ENCODE measurements at regions not wholly inside any gene's neighbourhood (a gene's known extent, or its start where the extent isn't known, plus 50 kb on each side); places are given as distances from the start of the nearest gene placed in this dataset.
"Not testable (repeated sequence)": the region's sequence is repeated elsewhere in the genome, so short reads cannot be mapped to it uniquely, and the experiment has no call there.

DNA sequence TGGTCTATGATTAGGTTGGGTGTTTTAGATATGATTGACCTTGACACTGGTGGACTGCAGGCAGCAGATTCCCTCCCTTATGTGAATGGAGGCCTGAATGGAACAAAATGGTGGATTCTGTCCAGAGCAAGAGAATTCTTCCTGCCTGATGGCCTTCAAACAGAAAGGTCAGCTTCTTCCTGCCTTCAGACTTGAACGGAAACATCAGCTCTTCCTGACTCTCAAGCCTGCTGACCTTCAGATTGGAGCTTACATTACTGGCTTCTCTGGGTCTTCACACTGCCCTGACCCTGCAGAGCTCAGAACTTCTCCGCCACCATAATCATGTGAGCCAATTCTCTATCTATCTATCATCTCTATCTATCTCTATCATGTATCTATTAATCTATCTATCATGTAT, 111.6 kb downstream of the RAMP3 start:
- POLR2A ChIA-PET: no interaction called here
- TF ChIP-seq, protein P1, sequence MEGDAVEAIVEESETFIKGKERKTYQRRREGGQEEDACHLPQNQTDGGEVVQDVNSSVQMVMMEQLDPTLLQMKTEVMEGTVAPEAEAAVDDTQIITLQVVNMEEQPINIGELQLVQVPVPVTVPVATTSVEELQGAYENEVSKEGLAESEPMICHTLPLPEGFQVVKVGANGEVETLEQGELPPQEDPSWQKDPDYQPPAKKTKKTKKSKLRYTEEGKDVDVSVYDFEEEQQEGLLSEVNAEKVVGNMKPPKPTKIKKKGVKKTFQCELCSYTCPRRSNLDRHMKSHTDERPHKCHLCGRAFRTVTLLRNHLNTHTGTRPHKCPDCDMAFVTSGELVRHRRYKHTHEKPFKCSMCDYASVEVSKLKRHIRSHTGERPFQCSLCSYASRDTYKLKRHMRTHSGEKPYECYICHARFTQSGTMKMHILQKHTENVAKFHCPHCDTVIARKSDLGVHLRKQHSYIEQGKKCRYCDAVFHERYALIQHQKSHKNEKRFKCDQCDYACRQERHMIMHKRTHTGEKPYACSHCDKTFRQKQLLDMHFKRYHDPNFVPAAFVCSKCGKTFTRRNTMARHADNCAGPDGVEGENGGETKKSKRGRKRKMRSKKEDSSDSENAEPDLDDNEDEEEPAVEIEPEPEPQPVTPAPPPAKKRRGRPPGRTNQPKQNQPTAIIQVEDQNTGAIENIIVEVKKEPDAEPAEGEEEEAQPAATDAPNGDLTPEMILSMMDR (IDR thresholded peaks at IDR 0.05; ENCODE audit: control extremely low read depth, extremely low read depth, low read depth, missing control alignments): no peak
- CTCF ChIA-PET: interaction anchor here (1.0 to 2.0 kb wide), 3 partner anchors 9 to 18 kb away, joined by 3 to 14 read pairs (median 3); no protein-coding TSS in a partner anchor
- no peak for DNase-seq (ENCODE audit: extremely low spot score)

DNA sequence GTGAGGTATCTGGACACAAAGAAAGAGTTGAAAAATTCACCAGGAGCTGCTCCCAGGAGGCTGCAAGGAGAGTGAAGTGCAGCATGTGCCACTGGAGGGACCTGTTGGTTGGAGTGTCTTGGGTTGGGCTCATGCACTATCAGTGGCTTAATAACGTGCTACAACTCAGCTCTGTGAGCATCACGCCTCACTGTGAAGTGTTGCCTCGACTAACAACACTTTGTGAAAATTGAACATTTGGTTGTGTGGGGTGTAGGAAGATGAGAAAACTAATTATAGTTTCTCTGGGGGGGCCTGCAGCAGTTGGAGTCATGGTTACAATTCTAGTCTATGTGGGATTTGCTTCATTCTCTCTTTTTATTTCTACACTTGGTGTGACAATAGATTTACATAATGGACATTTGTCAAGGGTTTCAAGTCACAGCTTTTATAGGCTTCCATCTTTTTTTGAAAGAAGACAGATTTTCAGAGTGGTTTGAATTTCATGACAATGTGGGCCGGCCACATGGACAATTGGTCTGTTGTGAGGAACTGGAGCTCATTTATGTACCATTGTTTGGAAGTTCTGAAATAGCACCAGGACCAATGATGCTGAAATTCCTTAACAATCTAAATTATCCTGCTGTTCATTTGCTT, 121.3 kb downstream of the RAMP3 start:
- CTCF ChIA-PET: interaction anchor here (1.1 to 1.3 kb wide), 3 partner anchors 10 to 18 kb away, joined by 3 to 5 read pairs (median 5); no protein-coding TSS in a partner anchor
- no peak for DNase-seq (ENCODE audit: extremely low spot score)
- POLR2A ChIA-PET: no interaction called here
- TF ChIP-seq, protein P1 (IDR thresholded peaks at IDR 0.05; ENCODE audit: control extremely low read depth, extremely low read depth, low read depth, missing control alignments): no peak

DNA sequence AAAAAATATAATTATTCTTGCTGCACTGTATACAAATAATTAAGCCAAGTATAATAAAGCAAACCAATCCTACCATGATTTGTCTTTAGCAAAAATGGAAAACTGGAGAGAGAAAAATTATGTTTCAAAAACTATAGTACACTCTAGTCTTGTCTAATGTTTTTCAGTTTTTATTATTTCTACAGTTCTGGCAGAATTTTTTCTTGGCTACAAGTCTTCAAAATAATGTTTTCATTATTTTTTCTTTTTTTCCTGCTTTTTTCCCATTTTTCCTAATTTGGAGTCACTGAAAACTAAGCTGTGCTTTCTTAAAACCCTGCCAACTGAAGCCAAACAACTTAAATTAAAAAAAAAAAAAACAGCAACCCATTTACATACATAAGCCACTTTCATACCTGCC, 132.0 kb downstream of the RAMP3 start:
- CTCF ChIA-PET; POLR2A ChIA-PET; DNase-seq (ENCODE audit: extremely low spot score): not testable (repeated sequence)

DNA sequence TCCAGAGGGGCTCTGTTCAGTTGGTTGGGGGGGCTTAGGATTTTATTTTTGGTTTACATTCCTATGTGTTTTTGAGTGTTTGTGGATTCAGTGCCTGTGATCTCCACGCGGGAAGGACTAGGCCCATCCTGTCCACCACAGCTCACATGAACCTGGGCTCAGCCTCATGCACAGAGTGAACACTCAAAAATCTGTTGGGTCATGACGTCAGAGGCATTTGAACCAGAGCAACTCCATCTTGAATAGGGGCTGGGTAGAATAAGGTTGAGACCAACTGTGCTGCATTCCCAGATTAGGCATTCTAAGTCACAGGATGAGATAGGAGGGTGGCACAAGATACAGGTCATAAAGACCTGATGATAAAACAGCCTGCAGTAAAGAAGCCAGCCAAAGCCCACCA, 133.3 kb downstream of the RAMP3 start:
- POLR2A ChIA-PET: no interaction called here
- CTCF ChIA-PET: no interaction called here
- no peak for DNase-seq (ENCODE audit: extremely low spot score)
- TF ChIP-seq, protein P1 (IDR thresholded peaks at IDR 0.05; ENCODE audit: control extremely low read depth, extremely low read depth, low read depth, missing control alignments): no peak

DNA sequence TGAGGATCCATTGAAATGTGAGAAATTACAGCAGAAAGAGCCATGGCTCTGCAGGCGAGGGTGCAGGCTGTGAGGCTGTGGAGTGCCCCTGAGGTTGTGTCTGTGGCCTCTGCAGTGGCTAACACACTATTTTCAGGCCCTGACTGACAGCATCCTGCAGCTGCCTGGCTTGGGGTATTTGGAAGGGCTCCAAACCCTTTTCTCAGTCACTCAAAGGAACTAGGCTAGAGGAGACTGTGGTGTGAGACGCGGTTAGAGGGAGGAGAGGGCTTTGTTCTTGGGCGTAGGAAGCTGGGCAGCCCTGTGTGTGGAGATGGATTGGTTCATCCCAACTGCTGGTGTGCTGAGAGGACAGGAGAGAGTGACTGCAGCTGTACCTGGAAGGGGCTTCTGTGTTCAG, 134.9 kb downstream of the RAMP3 start:
- no peak for DNase-seq (ENCODE audit: extremely low spot score)
- ChIA-PET CTCF (no interaction called here), POLR2A (no interaction called here)
- TF ChIP-seq, protein P1 (IDR thresholded peaks at IDR 0.05; ENCODE audit: control extremely low read depth, extremely low read depth, low read depth, missing control alignments): no peak

DNA sequence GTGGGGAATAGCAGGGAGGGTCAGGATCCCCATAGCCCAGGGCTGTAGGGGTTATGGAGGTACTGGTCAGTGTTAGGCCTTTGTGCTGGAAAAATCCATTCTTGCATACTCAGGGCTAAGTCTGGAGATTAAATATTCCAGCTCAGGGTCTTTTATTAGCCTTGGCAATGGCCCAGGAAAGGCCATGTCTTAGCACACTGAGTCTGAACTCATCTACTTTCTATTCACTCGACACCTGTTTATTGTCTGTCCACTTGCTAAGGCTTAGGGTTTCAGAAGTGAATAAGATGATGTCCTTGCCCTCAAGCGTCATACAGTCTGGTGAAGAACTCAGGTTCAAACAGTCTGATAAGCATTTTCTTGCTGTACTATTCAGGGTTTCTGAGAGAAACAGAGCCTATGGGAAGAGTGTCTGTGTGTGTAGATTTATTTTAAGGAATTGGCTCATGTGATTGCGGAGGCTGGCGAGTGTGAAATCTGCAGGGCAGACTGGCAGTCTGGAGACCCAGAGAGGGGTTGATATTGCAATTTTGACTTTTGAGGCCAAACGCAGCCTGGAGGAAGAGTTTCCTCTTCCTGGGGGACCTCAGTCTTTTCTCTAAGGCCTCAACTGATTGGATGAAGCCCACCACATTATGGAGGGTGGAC, 135.8 kb downstream of the RAMP3 start:
- ChIA-PET CTCF (no interaction called here), POLR2A (no interaction called here)
- TF ChIP-seq, protein P1 (IDR thresholded peaks at IDR 0.05; ENCODE audit: control extremely low read depth, extremely low read depth, low read depth, missing control alignments): no peak
- DNase-seq (ENCODE audit: extremely low spot score): no peak

DNA sequence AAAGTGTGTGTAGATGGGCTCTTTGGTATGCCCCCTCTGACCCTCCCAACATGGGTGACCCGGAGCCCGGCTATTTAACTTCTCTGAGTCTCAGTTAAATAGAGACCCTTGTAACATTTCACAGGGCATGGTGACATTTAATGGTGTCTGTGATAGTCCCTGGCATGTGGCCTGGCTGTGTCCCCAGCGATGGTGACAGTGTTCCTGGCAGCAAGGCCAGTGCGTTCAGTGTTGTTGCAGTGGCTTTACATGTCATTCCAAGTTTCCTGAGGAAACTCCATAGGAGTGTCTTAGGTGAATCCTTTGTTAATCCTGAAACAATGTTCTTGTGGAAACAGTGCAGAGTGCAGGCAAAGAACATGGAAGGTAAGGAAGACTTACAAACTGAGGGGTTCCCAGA, 137.0 kb downstream of the RAMP3 start:
- DNase-seq (ENCODE audit: extremely low spot score): no peak
- POLR2A ChIA-PET: no interaction called here
- TF ChIP-seq, protein P1 (IDR thresholded peaks at IDR 0.05; ENCODE audit: control extremely low read depth, extremely low read depth, low read depth, missing control alignments): no peak
- CTCF ChIA-PET: no interaction called here

All from GM10248 (cell line).